PC-9 (cell line): ENCODE measurements at regions not wholly inside any gene's neighbourhood (a gene's known extent, or its start where the extent isn't known, plus 50 kb on each side); places are given as distances from the start of the nearest gene placed in this dataset.

ENCODE experiments used
- BruUV-seq: library from RNA; stranded (reverse); fragments of 400-500 nt; replicated peaks from 2 replicates; lab custom pipeline; 2021; lab: Mats Ljungman, UMichigan
- CTCF ChIA-PET: fragments of 300-600 bp; sonication (Branson Sonifier 250); formaldehyde crosslinking; loops from one replicate; lab custom pipeline; 2022; ENCODE audit warnings: antibody characterized with exemption; lab: Charles Lee
- POLR2A ChIA-PET: fragments of 300-600 bp; sonication (Branson Sonifier 250); formaldehyde crosslinking; loops from one replicate; lab custom pipeline; 2022; ENCODE audit warnings: antibody characterized with exemption; ENCODE audit not compliant: unreplicated experiment; lab: Charles Lee
- DNase-seq, 2 experiments: peaks; one replicate each; pipeline versions ENCODE4 v3.0.0 to v3.0.0-alpha.2; 2015 to 2022; ENCODE audit warnings: mixed read lengths in 1 of 2
- H2AFZ ChIP-seq: fragments of 200-600 bp; sonication (generic); 2 replicates; pipeline ENCODE4 v1.8.1; 2017; ENCODE audit warnings: antibody characterized with exemption
- H3F3A ChIP-seq: fragments of 200-600 bp; sonication (generic); 2 replicates; pipeline ENCODE4 v1.8.1; 2017; ENCODE audit warnings: antibody characterized with exemption, mild to moderate bottlenecking, low read depth; ENCODE audit not compliant: insufficient read depth
- H3K27ac ChIP-seq: fragments of 200-600 bp; sonication (generic); 2 replicates; pipeline ENCODE4 v1.6.1; 2016; ENCODE audit warnings: mixed run types
- H3K27me3 ChIP-seq: fragments of 200-600 bp; sonication (generic); 2 replicates; pipeline ENCODE4 v1.6.1; 2016; ENCODE audit warnings: low read depth, mixed run types; ENCODE audit not compliant: insufficient read depth
- H3K36me3 ChIP-seq: fragments of 200-600 bp; sonication (generic); 2 replicates; pipeline ENCODE4 v1.6.1; 2016; ENCODE audit warnings: low read depth, mixed run types
- H3K4me1 ChIP-seq: fragments of 200-600 bp; sonication (generic); replicated peaks from 2 replicates; pipeline ENCODE4 v1.6.1; 2016; ENCODE audit warnings: mixed run types; ENCODE audit not compliant: insufficient read depth
- H3K4me2 ChIP-seq: fragments of 200-600 bp; sonication (generic); 2 replicates; pipeline ENCODE4 v1.6.1; 2017; ENCODE audit warnings: mixed run types
- H3K4me3 ChIP-seq: fragments of 200-600 bp; sonication (generic); 2 replicates; pipeline ENCODE4 v1.6.1; 2016; ENCODE audit warnings: mixed run types
- H3K79me2 ChIP-seq: fragments of 200-600 bp; sonication (generic); 2 replicates; pipeline ENCODE4 v1.6.1; 2017; ENCODE audit warnings: low read depth, mixed run types
- H3K9me2 ChIP-seq: fragments of 200-600 bp; sonication (generic); 2 replicates; pipeline ENCODE4 v1.8.1; 2017; ENCODE audit warnings: mild to moderate bottlenecking; ENCODE audit not compliant: insufficient read depth
- H3K9me3 ChIP-seq: fragments of 200-600 bp; sonication (generic); 2 replicates; pipeline ENCODE4 v1.8.1; 2016; ENCODE audit warnings: low read depth; ENCODE audit not compliant: insufficient read depth
- H4K20me1 ChIP-seq: fragments of 200-600 bp; sonication (generic); 2 replicates; pipeline ENCODE4 v1.8.1; 2017; ENCODE audit not compliant: insufficient read depth
- EZH2 ChIP-seq: fragments of 200-600 bp; sonication (generic); IDR thresholded peaks from 2 replicates; pipeline ENCODE4 v1.8.0; 2017; ENCODE audit warnings: antibody characterized with exemption, low read depth
- intact Hi-C: fragments of 100-400 bp; cut with micrococcal nuclease; formaldehyde crosslinking; loops from one replicate; pipeline ENCODE4 v1.10.0; 2022; ENCODE audit not compliant: unreplicated experiment
- TF ChIP-seq, protein P1 (sequence below): fragments of 200-600 bp; sonication (generic); conservative IDR thresholded peaks from 2 replicates; pipeline ENCODE4 v1.6.1; 2017; ENCODE audit warnings: mixed run types, antibody characterized with exemption, mild to moderate bottlenecking, moderate library complexity

DNA sequence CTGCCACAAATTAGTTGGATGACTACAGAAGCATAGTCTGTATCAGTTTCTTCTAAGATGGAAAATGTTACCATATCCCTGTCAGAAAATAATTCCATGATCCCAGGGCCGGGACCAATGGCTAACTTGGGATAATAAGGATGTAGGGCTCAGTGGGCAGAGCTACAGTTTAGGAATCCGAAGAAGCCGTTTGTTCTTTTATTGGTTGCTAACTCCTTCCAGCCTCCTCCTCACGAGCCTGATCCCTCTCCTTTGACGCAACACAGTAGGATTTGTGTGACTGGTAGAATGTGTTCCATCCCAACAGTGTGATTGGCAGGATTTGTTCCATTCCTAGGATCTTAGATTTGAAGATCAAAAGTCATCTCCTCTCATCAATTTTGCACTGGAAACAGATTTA, 496.9 kb downstream of the AGTPBP1 start:
- BruUV-seq, result no TSS peak
- TF ChIP-seq, protein P1, sequence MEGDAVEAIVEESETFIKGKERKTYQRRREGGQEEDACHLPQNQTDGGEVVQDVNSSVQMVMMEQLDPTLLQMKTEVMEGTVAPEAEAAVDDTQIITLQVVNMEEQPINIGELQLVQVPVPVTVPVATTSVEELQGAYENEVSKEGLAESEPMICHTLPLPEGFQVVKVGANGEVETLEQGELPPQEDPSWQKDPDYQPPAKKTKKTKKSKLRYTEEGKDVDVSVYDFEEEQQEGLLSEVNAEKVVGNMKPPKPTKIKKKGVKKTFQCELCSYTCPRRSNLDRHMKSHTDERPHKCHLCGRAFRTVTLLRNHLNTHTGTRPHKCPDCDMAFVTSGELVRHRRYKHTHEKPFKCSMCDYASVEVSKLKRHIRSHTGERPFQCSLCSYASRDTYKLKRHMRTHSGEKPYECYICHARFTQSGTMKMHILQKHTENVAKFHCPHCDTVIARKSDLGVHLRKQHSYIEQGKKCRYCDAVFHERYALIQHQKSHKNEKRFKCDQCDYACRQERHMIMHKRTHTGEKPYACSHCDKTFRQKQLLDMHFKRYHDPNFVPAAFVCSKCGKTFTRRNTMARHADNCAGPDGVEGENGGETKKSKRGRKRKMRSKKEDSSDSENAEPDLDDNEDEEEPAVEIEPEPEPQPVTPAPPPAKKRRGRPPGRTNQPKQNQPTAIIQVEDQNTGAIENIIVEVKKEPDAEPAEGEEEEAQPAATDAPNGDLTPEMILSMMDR, result no peak
- TF ChIP-seq EZH2, result no peak
- Histone ChIP-seq H3K79me2 (no peaks in the 10 kb centered on the region), H3K4me2 (no peak overlapping the region), H3K9me2 (no peaks in the 10 kb centered on the region), H3K36me3 (no peaks in the 10 kb centered on the region), H3K27ac (no peak overlapping the region), H3K4me3 (no peak overlapping the region), H4K20me1 (no peaks in the 10 kb centered on the region), H3K4me1 (no peaks in the 10 kb centered on the region), H3F3A (no peaks in the 10 kb centered on the region), H2AFZ (no peak overlapping the region), H3K27me3 (peaks cover 15% of the 10 kb centered on the region; the same call in 1 of the 2 replicates), H3K9me3 (no peaks in the 10 kb centered on the region)
- CTCF ChIA-PET, result no interaction called here
- no peak for DNase-seq
- POLR2A ChIA-PET, result no interaction called here
- intact Hi-C loops, result no loop called here

DNA sequence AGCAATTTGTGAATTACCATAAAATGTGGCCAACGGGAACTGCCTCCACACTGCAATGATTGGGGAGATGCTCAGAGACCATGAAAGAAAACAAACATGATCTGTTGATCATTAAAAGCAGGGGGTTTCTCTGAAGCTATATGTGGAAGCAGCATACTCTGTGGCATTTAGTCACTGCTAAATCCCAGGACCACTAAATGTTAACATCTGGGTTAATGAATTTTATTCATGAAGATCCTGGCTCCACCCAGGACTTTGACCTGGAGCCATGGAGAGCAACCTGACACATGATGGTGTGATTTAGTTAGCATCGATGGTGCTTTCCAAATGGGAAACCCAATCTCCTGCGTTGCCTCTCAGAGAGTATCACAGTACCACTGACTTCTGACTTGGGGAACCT, 497.8 kb downstream of the AGTPBP1 start:
- Histone ChIP-seq H3K36me3 (no peaks in the 10 kb centered on the region), H3K4me1 (no peaks in the 10 kb centered on the region), H3K27ac (no peak overlapping the region), H3F3A (no peaks in the 10 kb centered on the region), H3K4me2 (no peak overlapping the region), H3K9me3 (no peaks in the 10 kb centered on the region), H4K20me1 (no peaks in the 10 kb centered on the region), H2AFZ (no peak overlapping the region), H3K27me3 (peaks cover 15% of the 10 kb centered on the region; the same call in 1 of the 2 replicates), H3K4me3 (no peak overlapping the region), H3K79me2 (no peaks in the 10 kb centered on the region), H3K9me2 (no peaks in the 10 kb centered on the region)
- no peak for DNase-seq
- TF ChIP-seq, protein P1, result no peak
- TF ChIP-seq EZH2, result no peak
- POLR2A ChIA-PET, result no interaction called here
- intact Hi-C loops, result no loop called here
- CTCF ChIA-PET, result no interaction called here
- BruUV-seq, result no TSS peak

DNA sequence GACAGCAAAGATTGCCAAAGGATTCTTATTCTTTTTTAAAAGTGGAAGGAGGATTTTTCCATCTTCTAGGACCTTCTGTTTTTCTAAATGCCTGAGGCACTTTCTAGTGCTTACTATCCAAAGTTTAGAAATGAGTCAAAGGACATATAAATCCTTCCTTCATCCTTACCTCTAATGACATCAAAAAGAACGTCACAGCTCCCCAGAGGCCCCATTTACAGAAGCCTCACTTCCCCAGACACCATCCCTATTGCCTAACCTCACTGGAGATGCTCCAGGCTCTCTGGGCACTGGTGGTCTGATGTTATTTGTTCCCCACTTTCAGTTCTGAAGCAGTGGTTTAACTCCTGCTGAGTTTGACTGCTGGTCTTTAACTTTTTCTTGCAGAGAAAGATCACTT, 504.3 kb downstream of the AGTPBP1 start:
- Histone ChIP-seq H3K27me3 (0 out of 2 replicates have a peak, but pooled peaks cover 4% of the 10 kb centered on the region), H3K36me3 (no peaks in the 10 kb centered on the region), H3K27ac (no peak overlapping the region), H3F3A (no peaks in the 10 kb centered on the region), H3K79me2 (no peaks in the 10 kb centered on the region), H3K9me3 (no peaks in the 10 kb centered on the region), H3K4me3 (no peak overlapping the region), H3K4me1 (no peaks in the 10 kb centered on the region), H2AFZ (no peak overlapping the region), H3K9me2 (no peaks in the 10 kb centered on the region), H3K4me2 (no peak overlapping the region), H4K20me1 (no peaks in the 10 kb centered on the region)
- no peak for DNase-seq
- TF ChIP-seq, protein P1, result no peak
- no peak for TF ChIP-seq EZH2
- ChIA-PET CTCF (no interaction called here), POLR2A (no interaction called here)
- BruUV-seq, result no TSS peak
- intact Hi-C loops, result no loop called here
